ENCODE measurements at regions not wholly inside any gene's neighbourhood (a gene's known extent, or its start where the extent isn't known, plus 50 kb on each side); places are given as distances from the start of the nearest gene placed in this dataset.

- no peak for TF ChIP-seq CTCF (IDR thresholded peaks at IDR 0.05)
- no peak for TF ChIP-seq POLR2A (IDR thresholded peaks at IDR 0.05)
Observed at GRCh38 chr5:93188876-93189485, 392.0 kb downstream of the NR2F1-AS1 start.

Data from thyroid gland (tissue), 4 donors.